GM19372 (cell line): ENCODE measurements at regions not wholly inside any gene's neighbourhood (a gene's known extent, or its start where the extent isn't known, plus 50 kb on each side); places are given as distances from the start of the nearest gene placed in this dataset.
"Not testable (repeated sequence)": the region's sequence is repeated elsewhere in the genome, so short reads cannot be mapped to it uniquely, and the experiment has no call there.

ENCODE experiments used
- ATAC-seq: cut with Tn5 transposase; IDR thresholded peaks from one replicate; pipeline ENCODE4 v1.9.1; 2021; ENCODE audit warnings: mild to moderate bottlenecking, low read depth, moderate library complexity; ENCODE audit not compliant: unreplicated experiment

DNA sequence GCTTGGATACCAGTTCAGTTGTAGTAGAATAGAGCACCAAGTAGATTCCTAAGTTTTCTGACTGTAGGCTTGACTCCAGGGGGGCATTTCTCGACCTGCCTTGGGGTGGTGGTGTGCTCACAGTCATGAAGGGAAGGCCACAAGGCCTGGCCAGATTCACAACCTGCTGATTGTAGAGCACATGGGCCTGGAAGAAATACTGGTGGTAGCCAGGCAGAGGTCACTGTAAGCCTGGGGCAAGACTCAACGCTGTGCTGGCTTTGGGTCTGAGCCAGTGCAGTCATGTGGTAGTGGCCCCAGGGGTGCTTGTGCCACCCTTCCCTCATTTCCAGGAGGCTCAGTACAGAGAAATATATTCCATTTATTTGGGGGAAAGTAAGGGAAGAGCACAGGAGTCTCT is 832.3 kb upstream of the SLC10A2 start:
- no peak for ATAC-seq

DNA sequence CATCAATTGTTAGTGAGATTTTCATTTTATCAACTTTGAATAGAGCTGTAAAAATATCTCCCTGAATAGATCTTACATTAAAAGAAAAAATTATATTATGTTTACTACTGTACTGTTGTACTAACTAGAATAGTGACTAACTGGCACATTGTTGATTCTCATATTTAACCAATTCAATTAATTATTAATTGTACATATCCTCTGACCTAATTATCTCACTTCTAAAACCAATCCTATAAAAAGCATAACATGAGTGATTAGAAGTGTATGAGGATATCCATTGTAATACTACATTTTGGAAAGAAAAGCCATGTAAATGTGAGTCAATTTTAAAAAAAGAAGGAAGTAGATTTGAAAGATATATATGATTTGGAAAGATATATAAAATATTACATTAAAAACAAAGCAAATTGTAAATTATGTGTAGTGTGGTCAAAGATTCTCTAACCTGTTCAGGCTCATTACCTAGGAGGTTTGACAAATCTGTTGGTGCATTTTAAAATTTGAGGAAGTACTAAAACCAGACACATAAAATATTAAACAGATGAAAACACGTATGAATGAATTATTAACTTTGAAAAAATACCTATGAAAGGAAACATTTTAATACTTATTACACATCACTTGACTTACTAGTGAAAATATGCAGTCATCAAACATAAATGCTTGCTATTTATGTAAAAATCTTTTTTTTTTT is 829.8 kb upstream of the SLC10A2 start:
- no peak for ATAC-seq

DNA sequence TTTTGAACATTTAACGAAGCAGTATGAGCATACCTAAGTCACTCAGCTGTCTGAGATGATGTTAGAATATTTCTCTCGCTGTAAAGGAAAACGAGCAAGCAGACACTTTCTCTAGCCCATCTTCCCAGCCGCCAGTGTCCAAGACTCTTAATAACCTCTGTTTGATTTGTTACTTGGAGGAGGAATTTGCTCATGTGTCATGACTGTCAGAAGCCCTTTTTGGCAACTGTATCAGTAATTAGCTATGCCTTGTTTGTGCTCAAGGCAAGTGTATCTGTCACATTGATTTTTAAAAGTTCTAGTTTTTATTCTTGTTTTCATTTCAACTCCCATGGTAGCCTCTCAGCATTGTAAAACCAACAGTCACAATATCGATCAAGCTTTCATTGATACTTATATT is 828.4 kb upstream of the SLC10A2 start:
- no peak for ATAC-seq

DNA sequence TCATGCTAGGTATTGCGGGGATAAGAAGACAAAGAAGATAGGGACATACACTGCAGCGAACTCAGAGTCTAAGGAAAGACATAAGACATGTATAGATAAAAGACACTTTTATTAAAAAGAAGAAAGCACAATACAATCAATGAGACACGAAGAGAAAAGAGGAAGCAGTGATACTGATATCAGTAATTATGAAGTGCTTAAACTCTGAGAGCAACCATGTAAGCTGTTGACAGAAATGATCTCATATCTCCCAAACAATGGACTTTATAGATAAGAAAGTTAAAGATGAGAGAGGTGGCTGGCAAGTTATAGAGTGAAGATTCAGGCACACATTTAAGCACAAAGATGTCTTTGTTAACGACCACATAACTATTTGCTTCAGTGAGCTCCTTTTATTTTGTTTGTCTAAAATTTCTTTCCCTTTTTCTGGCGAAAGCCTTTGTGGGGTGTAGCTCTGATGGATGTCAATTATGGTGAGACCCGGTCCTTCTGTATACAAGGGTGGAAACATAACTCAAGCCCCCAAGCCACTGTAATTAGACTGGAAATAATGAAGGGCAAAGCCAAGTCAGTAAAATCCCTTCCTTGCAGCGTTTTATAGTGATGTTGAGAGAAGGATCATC is 818.0 kb upstream of the SLC10A2 start:
- no peak for ATAC-seq

DNA sequence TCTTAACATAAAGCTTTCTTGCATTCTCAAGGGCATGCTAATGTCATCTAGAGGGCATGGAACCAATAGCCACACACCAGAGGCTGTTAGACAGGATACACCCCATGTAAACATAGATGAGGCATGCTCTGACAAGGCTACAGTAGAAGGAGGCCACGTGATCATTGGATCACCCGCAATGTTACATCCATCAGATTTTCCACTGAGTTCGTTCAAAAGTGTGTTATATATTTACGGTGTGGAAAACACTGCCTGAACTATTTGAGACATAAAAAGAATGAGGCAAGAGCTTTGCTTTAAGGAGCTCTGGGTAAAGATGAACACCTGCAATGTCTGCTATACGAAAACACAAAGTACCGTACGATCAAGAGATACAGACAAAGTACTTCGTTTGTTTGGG is 817.5 kb upstream of the SLC10A2 start:
- no peak for ATAC-seq

DNA sequence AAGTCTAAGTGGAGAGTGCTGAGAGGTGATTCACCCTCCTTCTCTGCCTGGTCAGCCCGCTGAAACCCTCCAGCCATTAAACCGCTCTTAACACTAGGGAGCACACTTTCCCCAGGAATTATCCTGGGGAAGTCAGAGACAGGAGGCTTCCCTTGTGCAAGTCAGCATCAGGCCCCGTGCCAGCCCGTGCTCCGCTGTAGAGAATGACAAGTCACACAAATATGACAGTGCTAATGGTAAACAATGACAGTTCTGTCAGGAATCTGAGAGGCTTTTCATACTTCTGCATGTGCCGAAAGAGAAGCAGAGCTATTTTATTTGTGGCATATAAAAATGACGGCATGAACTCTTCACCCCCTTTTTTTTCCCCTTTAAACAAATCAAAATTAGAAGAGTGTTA is 816.9 kb upstream of the SLC10A2 start:
- no peak for ATAC-seq

DNA sequence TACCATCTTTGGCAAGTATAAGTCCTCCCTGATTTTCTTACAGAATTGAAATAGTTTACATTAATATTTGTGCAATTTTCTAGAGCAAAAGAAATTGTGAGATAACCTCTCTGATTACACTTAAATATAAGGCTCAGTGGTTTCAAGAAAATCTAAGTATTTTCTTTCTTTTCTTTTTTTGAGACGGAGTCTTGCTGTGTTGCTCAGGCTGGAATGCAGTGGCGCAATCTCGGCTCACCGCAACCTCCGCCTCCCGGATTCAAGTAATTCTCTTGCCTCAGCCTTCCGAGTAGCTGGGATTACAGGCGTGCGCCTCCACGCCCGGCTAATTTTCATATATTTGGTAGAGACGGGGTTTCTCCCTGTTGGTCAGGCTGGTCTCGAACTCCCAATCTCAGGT is 813.9 kb upstream of the SLC10A2 start:
- ATAC-seq, result not testable (repeated sequence)

DNA sequence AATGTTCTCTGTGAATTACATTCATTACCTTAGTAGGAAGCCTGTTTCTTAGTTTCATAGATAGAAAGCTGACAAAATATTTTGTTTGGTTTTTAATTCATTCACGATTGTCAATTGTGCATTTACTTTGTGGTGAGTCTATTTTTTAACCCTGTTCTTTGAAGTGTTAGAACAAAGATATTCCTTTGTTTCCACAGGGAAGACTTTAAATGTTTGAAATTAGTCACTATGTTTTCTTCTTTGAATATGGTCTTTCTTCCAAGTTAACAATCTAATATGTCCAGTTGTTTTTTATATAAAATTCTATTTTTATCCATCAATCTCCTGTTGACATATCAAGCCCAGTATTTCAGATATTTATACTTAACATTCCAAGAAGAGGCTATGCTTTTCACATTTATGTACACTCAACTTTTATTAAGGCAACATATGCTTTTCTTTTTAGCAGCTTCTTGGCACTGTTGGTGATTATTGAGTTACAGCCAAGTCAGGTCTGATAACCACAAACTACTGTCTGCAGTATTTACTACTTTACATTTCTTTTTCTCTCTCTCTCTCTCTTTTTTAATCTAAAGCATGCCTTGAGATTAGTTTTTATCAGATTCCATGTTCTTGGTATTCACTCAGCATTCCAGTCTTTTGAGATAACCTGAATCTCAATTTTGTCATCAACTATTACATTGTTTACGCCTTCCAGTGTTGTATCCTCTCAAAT is 812.8 kb upstream of the SLC10A2 start:
- no peak for ATAC-seq

DNA sequence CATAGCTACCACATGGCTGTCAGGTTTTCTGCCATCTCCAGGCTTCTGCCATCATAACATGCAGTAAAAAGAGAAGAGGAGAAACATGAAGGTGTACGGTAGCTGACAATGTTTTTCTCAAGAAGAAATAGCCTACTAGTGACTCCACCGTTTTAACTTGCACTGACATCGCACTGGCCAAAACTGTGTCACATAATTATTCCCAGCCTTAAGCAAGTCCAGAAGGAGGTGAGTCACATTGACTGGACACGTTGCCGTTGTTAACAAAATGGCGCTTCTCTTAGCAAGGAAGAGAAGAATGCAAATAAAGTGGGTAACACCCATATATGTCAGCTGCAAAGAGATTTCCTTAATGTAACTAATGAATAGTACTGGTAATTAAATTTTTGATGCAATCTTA is 810.4 kb upstream of the SLC10A2 start:
- no peak for ATAC-seq

DNA sequence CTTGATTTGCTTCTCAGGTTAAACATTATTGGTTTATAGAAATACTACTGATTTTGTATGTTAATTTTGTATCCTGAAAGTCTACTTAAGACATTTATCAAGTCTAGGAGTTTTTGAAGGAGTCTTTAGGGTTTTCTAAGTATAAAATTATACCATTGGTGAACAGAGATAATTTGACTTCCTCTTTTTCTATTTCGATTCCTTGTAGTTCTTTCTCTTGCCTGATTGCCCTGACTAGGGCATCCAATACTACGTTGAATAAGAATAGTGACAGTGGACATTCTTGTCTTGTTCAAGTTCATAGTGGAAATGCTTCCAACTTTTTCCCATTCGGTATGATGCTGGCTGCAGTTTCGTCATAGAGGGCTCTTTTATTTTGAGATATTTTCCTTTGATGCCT is 807.5 kb upstream of the SLC10A2 start:
- ATAC-seq, result no peak

DNA sequence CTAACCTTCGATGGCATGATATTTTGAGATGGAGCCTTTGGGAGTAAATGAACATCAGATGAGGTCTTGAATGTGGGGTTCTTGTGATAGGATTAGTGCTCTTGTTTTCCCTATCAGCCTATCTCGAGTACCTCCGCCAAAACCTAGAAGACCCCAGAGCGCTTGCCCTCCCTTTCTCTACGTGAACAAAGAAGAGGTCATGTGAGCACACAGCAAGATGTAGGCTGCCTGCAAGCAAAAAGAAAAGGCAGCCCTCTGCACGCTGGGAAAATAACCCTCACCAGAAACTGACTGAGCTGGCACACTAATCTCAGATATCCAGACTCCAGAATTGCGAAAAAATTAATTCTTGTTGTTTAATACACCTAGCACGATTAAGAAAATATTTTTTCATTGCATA is 799.8 kb upstream of the SLC10A2 start:
- ATAC-seq, result no peak

DNA sequence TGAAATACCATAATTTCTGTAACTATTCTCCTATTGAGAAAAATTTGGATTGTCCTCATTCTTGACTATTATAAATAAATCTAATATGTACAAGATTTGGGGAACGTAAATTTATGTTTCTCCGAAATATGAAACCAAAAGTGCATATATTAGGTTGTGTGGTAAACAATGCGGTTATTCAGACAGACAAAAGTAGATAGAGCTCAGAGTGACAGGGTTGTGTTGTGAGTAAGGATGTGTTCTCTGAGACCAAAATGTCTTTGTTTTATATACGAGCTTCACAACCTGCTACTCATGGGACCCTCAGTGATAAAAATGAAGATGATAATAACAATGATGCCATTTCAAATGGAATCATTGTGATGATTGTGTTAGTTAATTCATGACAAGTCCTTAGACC is 796.3 kb upstream of the SLC10A2 start:
- ATAC-seq, result no peak

DNA sequence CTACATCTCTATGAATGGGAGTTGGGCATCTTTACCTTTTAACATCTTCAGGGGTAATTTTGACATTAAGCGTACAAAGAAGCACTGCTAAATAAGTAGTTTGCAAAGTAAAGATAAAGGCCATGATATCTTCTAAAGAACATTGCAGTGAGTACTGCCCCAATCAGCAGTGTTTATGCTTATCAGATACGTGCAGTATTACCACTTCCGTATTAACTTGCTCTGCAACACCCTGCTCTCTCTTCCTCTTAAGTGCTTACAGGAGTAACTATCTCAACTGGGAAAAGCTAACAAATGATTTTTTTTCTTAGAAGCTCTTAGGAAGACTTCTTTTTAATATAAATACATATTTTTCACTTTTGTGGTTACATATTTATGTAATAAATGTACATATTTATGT is 793.7 kb upstream of the SLC10A2 start:
- ATAC-seq, result no peak

DNA sequence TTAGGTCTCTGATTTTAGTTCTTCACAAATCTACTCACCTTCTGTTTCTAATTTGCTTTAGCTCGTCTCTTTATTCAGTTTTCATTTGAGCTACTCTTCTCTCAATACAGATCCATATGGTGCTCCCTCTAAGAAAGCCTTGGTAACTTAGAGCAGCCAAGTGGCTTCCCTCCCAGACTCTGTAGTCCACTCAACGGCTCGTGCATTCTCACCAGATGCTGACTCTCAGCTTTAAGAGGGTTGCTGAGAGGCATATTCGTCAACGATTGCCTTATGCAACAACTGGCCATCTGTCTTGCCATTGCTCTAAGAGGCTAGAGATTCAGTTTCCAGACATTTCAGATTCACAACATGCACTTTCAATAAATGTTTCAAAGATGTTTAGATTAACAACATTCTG is 785.8 kb upstream of the SLC10A2 start:
- no peak for ATAC-seq

DNA sequence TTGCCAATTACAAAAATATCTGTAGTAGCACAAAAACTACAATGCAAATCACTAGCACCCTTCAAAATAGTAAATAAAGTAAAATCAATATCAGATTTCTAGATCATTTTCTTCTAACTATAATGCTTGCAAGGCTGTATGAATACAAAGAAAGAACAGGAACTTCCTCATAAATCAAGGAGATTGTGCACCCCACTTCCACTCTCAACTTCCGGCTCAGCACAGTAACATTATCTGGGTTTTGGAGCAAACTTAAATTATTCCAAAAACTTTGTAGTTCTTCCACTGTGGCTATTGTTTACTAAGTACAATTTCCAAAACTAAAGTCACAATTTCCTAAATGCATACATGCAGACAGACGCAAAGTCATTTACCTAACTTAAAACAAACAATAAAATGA is 778.3 kb upstream of the SLC10A2 start:
- ATAC-seq, result no peak

DNA sequence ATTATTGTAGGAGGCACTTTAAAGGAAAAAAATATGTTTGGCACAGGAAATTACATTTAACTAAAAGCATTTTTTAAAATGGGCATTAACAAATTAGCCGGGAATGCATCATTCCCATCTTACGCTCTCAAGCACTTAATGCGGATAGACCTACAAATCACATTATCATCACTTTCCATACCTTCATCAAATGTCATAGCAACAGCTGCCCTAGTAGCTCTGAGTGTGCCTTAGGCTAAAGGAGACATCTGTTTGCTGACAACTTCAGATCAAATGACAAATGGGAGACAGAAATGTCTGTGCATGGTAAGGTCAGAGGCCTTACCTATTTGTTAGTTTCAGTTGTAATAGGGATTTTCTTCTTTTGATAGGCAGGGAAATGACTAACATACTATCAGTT is 773.2 kb upstream of the SLC10A2 start:
- no peak for ATAC-seq

DNA sequence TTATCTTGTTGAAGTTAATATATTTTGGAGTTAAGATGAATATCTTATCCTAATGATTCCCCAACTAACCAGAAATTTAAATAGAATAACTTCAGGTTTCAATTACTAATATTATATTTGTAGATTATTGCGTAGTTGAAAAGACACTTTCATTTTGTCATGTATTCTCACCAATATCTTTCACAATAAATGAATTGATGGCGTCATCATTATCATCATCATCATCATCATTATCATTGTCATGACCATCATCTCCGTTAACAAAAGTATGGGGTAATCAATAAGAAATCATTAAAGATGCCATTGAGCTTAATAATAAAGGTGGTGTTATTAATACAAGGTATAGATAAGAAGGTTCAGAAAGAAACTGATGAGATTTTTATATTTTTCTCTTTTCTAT is 768.8 kb upstream of the SLC10A2 start:
- no peak for ATAC-seq

DNA sequence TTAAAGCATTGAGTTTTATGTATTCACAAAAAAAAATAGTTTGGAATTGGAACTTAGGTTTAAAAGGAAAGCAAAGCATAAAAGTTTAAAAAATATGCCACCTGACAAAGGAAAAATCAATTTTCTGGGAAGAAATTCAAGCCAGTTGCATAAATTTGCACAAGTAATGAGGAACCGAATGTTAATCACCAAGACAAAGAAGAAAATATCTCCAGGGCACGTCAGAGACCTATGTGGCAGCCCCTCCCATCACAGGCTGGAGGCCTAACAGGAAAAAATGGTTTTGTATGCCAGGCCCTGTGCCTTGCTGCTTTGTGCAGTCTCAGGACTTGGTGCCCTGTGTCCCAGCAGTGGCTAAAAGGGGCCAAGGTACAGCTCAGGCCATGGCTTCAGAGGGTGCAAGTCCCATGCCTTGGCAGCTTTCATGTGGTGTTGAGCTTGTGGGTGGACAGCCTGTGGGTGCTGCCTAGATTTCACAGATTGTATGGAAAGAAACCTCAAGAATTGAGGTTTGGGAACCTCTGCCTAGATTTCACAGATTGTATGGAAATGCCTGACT is 767.2 kb upstream of the SLC10A2 start:
- no peak for ATAC-seq

DNA sequence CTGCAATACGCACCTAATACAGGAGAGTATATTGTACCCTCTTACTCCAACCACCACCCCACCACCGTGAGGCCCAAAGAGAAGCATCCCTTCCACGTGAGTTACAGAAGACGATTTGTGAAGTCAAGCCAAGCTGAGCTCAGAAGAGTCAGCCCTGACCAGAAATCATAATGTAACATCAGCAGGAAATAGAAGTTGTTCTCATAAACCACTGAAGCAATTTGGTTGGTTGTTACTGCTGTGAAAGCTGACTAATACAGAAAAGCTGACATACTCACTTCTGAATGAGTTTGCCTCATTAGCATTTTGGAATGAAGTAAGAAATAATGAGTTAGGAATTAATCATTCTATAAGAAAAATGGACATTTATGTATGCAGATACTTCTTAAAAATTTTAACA is 749.4 kb upstream of the SLC10A2 start:
- ATAC-seq, result no peak

DNA sequence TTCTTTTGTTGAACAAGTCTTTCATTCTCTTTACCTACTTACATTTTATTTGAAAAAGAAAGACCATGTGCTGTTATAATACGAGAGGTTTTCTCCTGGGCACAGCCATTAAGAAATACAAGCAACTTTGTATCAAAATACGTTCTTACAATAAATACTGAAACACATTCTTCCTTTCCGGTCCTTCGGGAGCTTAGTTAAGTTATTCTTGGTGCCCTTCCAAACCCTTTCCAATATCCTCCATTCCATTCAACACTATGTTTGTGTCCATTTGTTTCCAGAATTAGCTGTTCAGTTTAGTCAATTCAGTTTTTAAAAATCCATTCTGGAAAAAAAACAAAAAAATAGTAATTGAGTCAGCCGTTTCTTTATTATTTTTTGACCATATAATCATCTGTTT is 746.8 kb upstream of the SLC10A2 start:
- no peak for ATAC-seq

DNA sequence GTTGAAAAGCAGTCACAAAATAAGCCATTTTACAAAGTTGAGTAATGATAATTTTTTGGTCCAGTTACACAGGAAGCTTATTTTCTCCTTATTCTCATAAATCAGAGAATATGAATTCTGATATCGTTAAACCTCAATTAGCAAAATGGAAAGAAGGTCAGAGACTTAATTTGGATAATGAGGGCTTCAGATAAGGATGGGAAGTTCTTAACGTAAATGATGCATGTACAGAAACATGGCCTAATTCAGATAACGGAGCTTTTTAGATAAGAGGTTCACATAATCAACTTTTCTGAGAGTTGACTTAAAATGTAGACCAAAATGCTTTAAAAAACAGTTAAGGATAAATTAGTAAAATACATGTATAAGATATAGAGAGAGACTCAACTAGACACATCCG is 746.3 kb upstream of the SLC10A2 start:
- no peak for ATAC-seq

DNA sequence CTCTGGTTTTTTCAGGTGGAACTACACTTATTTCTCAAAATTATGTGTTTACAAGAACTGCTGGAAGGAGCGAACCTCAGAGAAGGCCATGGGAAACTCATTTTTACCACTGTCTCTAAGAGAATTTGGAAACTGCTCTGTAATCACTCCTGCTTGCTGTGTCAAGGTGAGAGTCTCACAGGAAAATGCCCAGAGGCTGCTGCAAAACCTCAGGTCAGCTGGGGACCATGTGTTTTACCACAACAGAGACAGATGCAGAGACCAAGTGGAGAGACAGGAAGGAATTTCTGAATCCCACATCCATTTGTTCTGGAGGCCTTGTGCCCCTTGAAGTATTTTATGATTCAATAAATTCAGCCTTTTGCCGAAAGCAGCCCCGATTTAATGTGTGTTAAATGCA is 743.8 kb upstream of the SLC10A2 start:
- no peak for ATAC-seq
